Right kidney (tissue), 1 donor: ENCODE measurements at regions not wholly inside any gene's neighbourhood (a gene's known extent, or its start where the extent isn't known, plus 50 kb on each side); places are given as distances from the start of the nearest gene placed in this dataset.

Source experiments
- DNase-seq: peaks from one replicate; pipeline ENCODE4 v3.0.0-alpha.2; 2016

DNA sequence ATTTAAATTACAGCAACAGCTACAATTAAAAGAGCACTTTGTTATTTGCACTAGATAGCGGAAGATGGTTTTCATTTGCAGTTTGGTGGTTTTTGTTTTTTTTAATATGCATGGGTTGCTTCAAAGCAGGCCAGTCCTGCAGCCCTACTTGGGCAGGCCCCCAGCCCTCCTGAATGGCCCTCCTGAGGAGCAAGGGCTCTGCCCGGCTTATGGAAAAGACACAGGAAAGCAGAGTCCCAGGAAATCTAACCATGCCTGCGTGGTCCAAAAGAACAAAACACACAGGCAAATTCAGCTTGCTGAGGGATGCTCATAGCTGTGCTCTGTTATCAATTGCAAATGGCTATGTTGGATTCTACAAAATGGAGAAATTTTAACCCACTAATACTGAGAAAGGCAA, 371.1 kb upstream of the ARID1B start:
- no peak for DNase-seq

DNA sequence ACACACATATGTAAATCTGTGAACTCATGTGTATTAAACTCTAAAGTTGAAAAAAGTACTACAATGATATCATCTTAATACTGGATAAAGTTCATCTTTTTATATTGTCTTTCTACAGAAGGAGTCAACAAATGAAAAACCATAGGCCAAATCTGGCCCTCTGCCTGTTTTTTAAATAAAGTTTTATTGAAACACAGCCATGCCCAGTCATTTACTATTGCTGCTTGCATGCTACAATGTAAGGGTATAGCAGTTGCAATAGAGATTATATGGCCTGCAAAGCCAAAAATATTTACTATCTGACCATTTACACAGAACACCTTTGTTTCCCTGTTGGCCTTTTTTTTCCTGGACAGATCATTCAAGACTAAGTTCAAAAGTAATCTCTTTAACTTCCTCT, 374.6 kb upstream of the ARID1B start:
- DNase-seq: no peak

DNA sequence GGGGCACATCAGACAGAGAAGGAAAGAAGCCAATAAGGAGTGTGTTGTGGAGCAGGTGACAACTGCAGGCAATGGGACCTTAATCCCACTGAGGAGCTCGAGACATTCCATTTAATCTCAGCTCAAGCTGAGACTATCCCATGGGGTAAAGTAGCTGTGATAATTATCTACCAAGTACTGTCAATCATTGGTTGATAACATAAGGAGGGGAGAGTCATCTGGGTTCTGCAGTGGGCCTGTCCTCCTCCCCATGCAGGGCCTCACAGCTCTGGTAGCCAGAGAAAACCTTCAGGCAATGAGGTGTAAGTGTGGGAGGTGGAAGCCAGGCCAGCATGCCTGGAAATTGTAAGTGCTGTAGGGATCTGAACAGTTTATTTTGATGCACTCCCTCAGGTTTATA, 375.0 kb upstream of the ARID1B start:
- no peak for DNase-seq

DNA sequence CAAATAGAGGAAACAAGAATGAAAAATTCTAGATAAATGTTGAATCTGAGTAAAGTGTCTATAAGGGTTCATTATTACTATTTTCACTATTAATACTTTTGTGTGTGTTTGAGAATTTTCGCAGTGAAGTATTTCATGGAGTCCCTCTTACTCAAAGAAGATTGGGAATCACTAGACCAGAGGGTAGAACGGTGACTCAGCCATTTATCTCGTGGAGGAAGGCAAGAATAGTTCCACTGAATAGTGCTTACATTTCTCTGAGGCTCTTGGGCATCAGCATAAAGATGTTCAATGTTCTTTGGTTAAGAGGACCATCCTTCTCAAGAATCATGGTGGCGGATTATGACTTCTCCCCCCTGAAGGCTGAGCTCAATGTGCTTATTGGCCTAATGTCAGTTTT, 376.7 kb upstream of the ARID1B start:
- no peak for DNase-seq

DNA sequence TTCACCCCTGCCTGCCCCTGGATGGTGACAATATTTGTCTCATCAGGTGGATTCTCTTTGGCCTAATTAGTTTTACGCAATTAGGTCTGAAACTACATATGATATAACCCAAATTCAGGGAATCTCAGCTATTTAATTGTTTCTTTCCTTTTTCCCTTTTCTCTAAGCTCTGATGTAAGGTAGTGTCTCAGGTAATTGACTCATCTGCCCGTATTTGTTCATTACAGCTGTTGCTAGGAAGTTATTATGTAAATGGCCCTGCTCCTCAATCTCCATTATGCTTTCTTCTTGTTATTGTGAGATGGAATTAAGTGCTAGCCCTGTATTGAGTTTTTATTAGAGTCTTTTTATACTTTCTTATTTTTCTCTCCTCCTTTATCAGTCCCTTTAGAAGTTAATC, 378.2 kb upstream of the ARID1B start:
- no peak for DNase-seq

DNA sequence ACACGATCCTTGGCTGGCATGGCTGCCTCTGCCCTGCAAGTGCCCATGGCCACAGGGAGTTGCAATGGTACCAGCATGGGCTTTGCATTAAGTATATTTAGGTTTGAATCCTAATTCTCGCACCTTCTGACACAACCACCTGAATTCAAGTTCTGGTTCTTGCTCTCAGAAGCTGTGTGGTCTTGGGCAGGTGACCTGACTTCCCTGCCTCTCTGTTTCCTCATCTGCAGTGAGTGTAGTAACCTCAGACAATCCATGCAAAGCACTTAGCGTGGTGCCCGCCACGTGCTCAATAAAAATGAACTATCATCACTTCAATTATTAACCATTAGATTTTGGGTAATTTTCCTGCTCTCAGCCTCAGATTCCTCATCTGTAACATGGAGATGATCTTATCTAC, 378.8 kb upstream of the ARID1B start:
- no peak for DNase-seq

DNA sequence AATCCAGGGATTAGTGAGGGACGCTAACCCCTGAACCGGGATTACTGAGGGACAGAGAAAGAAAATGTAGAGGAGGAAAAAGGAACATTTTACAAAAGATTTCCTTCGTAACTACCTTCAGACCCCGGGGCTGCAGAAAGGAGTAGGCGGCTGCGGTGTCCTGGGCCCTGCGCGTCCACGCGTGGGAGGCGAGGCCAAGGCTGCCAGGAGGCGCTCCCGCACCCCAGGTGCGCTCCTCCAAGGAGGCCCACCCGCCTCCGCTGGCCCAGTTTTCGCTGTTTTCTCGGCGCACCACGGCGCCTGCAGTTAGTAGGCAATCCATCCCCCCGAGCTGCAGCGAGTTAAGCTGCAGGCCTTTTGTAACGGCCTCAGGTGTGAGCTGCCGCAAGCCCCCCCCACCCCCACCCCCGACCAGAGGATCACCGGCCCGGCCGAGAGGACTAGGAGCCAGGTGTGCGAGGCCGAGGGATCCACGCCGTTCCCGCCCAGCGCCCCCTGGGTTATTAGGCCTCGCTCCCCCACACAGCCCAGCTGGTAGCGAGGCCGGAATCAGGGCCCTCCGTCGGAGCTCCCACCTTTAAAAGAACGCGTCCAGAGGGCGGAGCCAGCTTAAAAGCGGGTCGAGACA, 380.3 kb upstream of the ARID1B start:
- peak; percentile 30 for DNase-seq

DNA sequence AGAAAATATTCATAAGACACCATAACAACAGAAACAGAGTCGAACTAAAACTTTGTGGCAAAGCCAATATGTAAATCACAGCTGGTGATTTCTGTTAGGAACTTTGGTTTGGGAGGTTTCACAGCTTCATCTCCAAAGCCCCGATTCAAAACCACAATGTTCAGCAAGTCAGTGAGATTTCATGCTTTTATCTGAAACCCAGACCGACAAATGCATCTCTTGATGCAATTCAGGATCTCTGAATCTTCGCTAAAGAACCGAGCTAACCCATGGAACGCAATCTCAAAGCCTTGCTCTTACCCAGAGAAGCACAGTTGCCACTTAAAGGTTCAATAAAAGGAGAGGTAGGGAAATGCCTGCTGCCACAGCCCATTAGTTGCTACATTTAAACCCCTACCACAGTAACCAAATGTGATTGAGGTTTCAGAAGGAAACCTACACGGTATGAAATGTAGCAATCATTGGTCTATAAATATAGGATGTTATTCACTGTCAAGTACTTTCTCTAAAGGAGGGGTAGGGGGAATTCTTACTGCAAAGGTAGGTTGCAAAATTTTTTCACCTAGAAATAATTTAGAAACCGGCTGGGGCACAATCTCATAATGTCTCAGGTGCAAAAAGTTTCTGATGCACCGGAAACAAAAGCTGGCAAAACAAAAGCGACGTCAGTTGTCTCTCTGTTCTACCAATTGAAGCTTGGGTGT, 381.0 kb upstream of the ARID1B start:
- DNase-seq: no peak

DNA sequence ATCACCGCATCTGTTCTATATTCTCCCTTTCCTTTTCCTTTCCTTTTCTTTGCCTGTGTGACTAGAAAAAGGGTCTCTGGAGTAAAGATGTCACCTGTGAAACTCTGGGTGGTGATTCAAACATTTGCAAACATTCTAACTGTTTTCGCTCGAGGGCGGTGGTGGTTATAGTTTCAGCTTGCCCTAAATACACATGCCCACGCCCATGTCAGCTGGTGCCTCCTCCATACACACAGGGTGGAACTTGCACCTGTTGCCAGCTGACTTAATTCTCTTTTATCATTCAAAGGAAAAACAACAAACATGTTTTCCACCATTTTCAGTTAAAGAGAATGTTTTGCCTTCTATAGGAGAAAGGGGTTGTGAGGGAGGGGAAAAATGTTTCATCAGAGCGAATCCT, 381.9 kb upstream of the ARID1B start:
- DNase-seq: no peak

DNA sequence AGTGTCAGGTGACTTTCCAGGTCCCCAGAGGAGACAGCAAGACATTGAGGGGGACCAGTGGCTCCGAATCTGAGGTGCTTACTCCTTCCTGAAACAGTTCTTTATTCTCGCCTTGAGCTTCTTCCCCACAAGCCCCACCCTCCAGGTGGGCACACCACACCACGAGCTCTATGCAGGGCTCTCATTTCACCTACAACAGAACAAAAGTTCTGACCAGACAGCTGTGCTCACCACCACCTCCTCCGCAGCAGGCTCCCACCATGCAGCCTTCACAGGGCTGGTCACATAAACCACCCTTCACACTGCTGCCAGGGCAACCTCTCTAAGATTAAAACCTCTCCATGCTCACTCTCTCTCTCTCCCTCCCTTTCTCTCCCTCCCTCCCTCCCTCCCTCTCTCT, 384.5 kb upstream of the ARID1B start:
- no peak for DNase-seq

DNA sequence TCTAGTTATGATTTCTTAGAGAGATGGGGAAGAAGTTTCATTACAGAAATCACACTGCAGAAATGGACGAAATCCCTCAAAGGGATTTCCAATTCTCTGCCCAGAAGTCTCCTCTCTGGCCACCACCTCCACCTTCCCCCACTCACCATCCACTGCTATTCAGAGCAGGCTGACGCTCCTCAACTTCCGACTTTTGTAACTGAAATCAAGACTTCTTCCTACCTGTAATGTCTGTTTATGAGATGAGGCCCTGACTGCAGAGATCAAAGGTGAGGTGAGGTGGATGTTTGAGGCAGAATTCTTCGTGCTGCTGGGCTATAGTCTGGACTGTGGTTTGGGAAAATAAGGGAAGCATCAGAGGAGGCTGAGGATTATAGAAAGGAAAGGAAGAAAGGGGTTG, 385.2 kb upstream of the ARID1B start:
- DNase-seq: no peak

DNA sequence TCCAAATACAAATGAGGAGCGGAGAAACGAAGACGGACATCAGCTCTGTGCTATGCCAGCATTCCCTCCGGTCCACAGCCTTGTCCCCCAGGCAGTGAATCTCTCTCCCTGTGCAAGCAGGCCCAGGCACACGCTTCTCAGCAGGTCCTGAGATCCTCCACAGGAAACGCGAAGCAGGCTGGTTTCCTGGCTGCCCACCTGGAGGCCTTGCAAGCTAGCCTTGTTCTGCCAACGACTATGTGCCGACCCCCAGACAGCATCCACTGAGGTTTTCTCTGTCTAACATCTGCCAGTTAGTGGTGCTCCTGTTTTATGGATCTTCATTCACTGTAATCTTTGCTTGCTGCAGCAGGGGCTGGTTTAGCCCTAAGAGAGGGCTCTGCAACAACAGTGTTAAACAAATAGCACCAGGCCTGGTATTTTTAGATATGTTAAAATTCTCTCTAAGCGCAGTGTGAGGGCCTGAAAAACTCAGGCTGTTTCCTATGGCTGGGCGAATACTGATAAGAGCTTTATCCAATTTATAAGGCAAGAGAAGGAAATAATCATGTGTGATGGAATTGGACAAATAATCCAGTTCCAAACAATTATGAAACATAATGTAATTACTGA, 386.0 kb upstream of the ARID1B start:
- DNase-seq: no peak

DNA sequence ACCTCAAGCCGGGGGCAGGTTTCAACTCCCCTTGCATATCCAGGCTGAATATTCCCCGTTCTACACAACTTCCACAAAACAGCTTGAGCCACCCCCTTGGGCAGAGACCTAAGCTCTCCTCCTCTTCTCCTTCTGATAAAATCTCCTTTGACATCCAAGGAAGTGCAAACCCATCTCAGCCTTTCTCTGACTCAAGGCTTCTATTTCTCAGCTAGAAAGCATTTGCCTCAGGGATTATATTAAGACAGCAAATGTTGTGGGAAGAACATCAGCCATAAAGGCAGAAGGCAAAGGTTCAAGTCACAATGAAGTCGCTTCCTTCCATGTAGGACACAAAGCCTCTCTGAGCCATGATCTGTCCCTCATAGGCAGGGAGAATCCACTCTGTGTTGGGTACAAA, 386.6 kb upstream of the ARID1B start:
- DNase-seq: no peak

DNA sequence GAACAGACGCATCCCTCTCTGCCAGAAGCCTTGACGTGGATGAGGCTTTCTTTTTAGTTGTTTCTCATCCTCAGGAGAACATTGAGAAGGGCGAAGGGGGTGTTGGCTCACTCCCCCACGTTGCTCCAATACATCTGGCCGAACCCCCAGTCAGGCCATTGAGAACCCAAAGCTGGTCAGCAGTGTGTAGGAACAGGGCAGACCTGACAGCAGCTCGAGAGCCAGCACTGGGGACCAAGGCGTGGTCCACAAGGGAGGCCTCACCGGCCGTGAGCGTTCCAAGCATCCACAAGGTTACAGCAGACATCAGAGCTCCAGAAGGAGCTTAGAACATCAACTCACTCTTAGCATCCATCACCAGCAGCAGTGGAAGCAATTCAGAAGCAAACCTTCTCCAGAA, 387.9 kb upstream of the ARID1B start:
- no peak for DNase-seq

DNA sequence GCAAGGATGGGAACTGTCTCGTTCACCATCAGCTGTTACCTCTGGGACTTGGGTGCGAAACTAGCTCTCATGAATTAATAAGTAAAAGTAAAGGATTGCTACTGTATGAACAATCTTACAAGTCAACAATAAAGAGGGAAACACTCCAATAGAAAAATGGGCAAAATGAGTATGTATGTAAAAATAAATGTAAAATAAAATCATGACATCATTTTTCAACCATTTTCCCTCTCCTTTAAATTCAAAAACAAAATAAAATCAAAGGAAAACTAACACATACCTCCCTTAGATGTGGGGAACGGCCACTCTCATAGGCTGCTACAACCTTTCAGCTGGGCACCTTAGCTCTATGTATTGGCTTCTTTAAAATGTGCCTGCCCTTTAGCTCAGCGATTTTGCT, 389.7 kb upstream of the ARID1B start:
- DNase-seq: no peak

DNA sequence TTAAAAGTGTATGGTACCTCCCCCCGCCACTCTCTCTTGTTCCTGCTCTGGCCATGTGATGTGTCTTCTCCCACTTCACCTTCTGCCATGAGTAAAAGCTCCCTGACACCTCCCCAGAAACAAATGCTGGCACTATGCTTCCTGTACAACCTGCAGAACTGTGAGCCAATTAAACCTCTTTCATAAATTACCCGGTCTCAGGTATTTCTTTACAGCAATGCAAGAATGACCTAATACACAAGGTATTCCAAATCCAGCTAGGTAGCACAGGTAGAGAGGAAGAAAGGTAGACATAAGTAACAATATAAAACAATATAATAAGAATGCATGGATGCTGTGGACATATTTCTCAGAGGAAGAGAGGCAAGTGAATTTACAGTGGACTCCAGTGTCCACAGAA, 394.1 kb upstream of the ARID1B start:
- DNase-seq: no peak

DNA sequence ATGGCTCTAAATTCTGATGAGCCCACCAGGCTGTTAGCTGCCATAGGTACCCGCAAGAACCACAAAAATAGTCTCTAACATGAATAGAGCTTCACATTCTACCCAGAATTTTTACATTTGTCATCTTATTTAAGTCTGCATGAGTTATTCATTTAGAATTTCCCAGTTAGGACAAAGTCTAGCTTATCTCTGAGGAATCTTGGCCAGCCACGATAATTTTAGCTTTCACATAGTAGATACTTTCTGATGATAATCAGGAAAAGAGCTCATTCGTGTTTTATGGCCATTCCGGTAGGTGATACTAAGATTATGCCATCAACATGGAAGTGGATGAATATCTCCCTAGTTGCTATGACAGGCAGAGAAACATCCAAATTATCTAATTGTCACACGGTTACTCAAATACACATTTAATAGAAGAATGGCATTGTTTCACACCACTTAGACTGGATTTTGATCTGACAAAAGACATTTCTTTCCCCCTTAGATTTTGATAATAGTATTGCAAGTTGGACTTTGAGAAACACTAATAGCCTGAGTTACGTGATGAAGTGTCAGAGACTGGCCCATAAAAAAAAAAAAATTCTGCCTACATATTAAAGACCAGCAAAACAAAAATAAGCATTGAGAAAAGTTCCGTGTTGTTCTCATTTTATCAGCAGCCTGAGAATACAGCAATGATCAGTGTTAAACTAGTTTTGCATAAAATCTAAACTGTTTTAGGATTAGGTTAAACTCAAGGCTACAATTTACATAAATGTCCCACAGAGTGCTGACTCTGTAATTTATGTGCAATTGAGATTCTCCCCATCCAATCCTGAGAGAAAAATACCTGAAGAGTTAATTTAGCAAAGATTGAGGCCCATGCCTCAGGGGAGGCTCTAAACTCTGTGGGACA, 397.5 kb upstream of the ARID1B start:
- no peak for DNase-seq

DNA sequence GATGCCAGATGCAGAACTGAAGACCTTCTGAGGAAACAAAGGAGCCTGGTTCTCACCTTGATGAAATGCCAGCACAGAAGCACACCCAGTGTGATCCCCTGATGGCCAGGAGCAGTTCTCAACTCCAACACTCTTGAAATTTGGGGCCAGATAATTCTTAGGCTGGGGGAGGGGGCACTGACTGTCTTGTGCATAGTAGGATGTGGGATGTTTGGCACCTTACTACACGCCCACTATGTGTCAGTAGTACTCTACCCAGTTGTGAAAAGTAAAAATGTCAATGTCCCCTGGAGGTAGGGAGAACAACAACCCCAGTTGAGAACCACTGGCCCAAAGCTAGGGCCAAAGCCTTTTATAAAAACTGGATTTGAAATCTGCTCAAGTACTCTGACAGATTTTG, 398.3 kb upstream of the ARID1B start:
- DNase-seq: no peak

DNA sequence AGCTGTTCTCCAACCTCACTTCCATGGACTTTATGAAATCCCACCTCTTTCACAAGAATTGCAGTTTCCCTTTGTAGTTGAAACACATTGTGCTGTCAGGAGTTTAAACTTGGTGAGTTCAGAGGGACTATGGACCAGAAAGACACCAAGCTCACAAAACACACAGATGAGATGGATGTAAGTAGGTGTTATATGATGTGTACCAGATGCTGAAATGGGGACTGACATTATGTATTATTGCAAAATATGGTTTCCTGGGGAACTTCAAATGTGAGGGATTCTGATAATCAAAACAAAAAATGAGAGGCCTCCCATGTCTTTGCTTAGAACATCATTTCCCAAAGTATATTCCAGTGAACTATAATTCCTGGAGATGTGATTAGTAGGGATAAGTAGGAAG, 401.1 kb upstream of the ARID1B start:
- DNase-seq: no peak

DNA sequence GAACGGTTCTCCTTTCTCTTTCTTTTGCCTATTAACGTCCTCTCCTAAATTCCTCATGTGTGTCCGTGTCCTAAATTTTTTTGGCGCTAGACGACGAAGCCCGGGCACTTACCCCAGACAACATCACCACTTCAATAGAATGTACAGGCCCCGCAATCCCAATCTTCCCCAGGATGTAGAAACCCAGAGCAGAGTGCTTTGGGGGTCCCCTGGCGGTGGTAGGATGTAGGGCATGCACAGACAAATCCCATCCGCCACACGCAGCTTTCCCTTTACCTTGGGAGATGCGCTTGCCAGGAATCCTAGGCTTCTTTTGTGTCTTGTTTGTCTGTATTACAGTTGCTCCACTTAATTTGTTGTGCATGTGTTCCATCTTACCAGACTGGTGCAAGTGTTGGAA, 417.3 kb upstream of the ARID1B start:
- DNase-seq: no peak

DNA sequence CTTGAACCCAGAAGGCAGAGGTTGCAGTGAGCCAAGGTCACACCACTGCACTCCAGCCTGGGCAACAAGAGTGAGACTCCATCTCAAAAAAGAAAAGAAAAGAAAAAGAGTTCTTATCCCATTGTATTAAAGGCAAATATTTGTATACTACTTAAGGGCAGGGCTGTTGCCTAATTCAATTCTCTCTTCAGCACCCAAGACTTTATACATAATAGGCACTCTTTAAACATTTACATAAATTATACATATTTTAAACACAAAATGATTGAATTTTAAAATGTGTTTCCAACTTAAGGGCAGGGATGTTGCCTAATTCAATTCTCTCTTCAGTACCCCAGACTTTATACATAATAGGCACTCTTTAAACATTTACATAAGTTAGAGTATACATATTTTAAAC, 424.3 kb upstream of the ARID1B start:
- DNase-seq: no peak

DNA sequence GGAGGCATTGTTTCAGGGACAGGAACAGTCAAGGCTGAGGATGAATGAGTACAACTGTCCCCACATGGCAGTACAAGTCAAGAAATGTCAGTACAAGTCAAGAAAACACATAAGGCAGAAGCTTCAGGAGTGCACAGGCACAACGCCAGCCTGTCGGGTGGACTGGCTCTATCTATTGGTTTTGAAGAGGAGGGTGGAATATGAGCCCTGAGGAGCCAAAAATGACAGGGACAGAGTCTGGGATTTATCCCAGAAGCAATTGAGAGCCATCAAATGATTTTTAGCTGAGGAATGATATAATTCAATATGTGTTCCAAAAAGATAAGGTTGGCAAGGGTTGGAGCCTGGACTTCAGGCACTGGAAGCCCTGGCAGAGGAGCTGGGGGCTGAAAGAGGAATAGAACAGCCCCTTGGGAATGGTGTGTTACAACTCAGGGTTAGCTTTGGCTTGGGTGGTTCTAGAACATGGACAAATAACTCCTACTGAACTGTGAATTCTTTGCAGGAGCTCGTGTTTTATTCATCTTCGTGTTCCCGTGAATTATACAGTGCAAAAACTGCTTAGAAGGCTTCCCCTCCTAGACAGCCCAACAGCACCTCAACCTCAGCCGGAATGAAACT, 425.7 kb upstream of the ARID1B start:
- no peak for DNase-seq

DNA sequence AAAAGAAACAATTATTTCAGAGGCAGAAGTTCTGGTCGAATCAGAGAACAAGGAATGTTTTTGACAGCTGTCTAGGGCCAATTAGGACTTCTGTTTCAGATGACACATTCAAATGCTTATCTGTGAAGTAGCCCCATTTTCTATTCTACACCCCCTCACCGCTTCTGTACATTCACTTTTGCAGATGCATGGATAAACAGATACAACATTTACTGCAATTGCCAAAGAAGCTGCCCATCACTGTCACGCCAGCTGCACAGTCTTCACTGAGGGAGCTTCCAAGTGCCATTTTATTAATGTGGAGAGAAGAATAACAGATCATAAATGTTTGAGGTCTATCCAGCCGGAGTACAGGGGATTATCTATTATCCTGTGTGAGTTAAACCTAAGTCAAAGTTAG, 426.8 kb upstream of the ARID1B start:
- no peak for DNase-seq
